ENCODE measurements at regions not wholly inside any gene's neighbourhood (a gene's known extent, or its start where the extent isn't known, plus 50 kb on each side); places are given as distances from the start of the nearest gene placed in this dataset.
"Not testable (repeated sequence)": the region's sequence is repeated elsewhere in the genome, so short reads cannot be mapped to it uniquely, and the experiment has no call there.

- no peak for DNase-seq (ENCODE audit: low read depth, low spot score)
- Mint-ChIP-seq H3K4me1 (no peaks in the 10 kb centered on the region), H3K9me3 (peaks cover 13% of the 10 kb centered on the region), H3K36me3 (ENCODE audit: low read depth) (peaks cover 8% of the 10 kb centered on the region), H3K4me3 (no peak overlapping the region), H3K27me3 (ENCODE audit: low read depth) (no peaks in the 10 kb centered on the region), H3K27ac (ENCODE audit: unreplicated experiment) (no peak overlapping the region)
- TF ChIP-seq CTCF (conservative IDR thresholded peaks at IDR 0.05), result no peak
Measured at GRCh38 chrX:92213786-92214185, 434.6 kb downstream of the PCDH11X start.

DNA sequence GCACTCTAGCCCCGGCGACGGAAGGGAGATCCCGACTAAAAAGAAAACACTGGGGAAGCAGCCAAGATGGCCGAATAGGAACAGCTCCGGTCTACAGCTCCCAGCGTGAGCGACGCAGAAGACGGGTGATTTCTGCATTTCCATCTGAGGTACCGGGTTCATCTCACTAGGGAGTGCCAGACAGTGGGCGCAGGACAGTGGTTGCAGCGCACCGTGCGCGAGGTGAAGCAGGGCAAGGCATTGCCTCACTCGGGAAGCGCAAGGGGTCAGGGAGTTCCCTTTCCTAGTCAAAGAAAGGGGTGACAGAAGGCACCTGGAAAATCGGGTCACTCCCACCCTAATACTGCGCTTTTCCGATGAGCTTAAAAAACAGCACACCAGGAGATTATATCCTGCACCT, 435.8 kb downstream of the PCDH11X start:
- peaks cover 13% of the 10 kb centered on the region for H3K9me3 Mint-ChIP-seq
- not testable (repeated sequence) for H3K27me3 Mint-ChIP-seq (ENCODE audit: low read depth); H3K4me1 Mint-ChIP-seq; H3K4me3 Mint-ChIP-seq; H3K36me3 Mint-ChIP-seq (ENCODE audit: low read depth); H3K27ac Mint-ChIP-seq (ENCODE audit: unreplicated experiment); DNase-seq (ENCODE audit: low read depth, low spot score)

DNA sequence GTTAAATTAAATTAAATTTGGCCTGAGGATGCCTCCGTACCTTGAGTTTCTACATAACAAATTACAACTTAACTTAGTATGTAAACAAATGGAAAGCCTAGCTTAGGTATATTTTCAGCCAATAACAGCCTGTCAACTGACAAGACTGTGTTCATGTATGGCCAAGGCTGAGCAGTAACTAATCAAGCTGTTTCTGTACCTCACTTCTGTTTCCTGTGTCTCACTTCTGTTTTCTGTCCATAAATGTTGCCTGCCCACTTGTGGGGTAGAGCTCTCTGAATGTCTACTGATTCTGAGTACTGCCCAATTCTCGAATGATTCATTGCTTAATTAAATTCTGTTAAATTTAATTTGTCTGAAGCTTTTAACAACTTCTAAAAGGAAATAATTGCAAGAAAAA, 445.2 kb downstream of the PCDH11X start:
- TF ChIP-seq CTCF (conservative IDR thresholded peaks at IDR 0.05), result no peak
- no peaks in the 10 kb centered on the region for H3K4me1 Mint-ChIP-seq
- H3K9me3 Mint-ChIP-seq, result no peaks in the 10 kb centered on the region
- no peak overlapping the region for H3K27ac Mint-ChIP-seq (ENCODE audit: unreplicated experiment)
- H3K36me3 Mint-ChIP-seq (ENCODE audit: low read depth), result peaks cover 3% of the 10 kb centered on the region
- H3K27me3 Mint-ChIP-seq (ENCODE audit: low read depth), result no peaks in the 10 kb centered on the region
- no peak overlapping the region for H3K4me3 Mint-ChIP-seq
- DNase-seq (ENCODE audit: low read depth, low spot score), result no peak

DNA sequence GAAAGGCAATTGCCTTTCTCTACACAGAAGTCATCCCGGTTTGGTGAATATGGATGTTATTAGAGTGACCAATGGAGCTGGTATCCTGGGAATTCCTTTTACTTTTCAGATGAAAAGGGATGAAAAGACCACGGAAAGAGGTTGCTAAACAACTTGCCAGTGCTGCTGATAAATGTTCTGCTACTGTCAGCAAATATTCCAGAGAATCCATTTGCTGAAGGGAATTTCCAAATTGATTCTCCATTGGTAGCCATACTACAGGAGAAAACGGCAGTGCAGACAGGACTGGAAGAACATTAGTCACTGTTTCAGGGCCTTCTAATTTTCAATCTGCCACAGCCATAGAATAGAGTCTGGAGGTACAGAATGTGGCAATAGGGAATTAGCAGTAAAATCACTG, 451.5 kb downstream of the PCDH11X start:
- H3K4me3 Mint-ChIP-seq, result no peak overlapping the region
- TF ChIP-seq CTCF (conservative IDR thresholded peaks at IDR 0.05), result no peak

DNA sequence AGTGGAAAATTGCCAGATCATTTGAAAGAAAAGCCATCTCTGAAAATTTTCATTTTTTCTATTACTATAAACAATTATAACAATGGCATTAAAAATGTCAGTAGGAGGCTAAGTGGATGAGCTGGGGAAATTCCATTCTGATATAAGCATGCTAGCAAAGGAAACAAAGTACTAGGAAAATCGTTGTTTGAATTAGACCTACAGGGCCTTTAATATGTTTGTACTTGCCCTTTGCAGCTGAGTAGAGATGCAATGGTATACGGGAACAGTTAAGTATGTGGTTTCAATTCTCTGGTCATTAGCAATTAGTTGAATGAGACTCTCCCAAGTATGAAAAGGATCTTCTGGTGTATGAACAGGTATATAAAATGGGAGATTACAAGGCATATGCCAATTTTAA, 452.2 kb downstream of the PCDH11X start:
- H3K27me3 Mint-ChIP-seq (ENCODE audit: low read depth), result no peaks in the 10 kb centered on the region

More for the DNA sequence above, 451.5 kb downstream of the PCDH11X start:
- no peaks in the 10 kb centered on the region for H3K36me3 Mint-ChIP-seq (ENCODE audit: low read depth)
- no peak overlapping the region for H3K27ac Mint-ChIP-seq (ENCODE audit: unreplicated experiment)
- no peaks in the 10 kb centered on the region for H3K4me1 Mint-ChIP-seq
- H3K27me3 Mint-ChIP-seq (ENCODE audit: low read depth), result no peaks in the 10 kb centered on the region
- no peaks in the 10 kb centered on the region for H3K9me3 Mint-ChIP-seq
- no peak for DNase-seq (ENCODE audit: low read depth, low spot score)

DNA sequence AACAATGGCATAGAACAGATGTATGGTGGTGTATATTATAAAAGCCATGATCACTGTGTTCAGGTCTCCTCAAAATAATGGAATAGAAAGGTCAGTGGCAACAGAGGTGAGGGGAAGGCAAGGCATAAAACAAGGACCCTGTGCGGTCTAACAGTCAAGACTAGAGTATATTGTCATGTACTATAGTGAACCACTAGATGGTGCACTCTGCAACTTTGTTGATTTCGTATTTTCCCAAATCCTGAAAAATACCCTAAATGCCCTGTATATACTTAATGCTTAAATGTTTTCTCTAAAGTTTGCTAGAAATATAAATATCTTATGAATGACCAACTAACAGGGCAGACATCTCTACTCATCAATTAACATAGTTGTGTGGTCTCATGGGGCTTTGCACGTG, 453.0 kb downstream of the PCDH11X start:
- H3K36me3 Mint-ChIP-seq (ENCODE audit: low read depth), result no peaks in the 10 kb centered on the region
- peak; percentile 71 for TF ChIP-seq CTCF (conservative IDR thresholded peaks at IDR 0.05)
- H3K9me3 Mint-ChIP-seq, result no peaks in the 10 kb centered on the region
- no peak overlapping the region for H3K27ac Mint-ChIP-seq (ENCODE audit: unreplicated experiment)
- peak; percentile 2 for DNase-seq (ENCODE audit: low read depth, low spot score)
- no peak overlapping the region for H3K4me3 Mint-ChIP-seq
- no peaks in the 10 kb centered on the region for H3K4me1 Mint-ChIP-seq
- H3K27me3 Mint-ChIP-seq (ENCODE audit: low read depth), result no peaks in the 10 kb centered on the region

More for the DNA sequence above, 452.2 kb downstream of the PCDH11X start:
- no peaks in the 10 kb centered on the region for H3K4me1 Mint-ChIP-seq
- H3K27ac Mint-ChIP-seq (ENCODE audit: unreplicated experiment), result no peak overlapping the region
- H3K36me3 Mint-ChIP-seq (ENCODE audit: low read depth), result no peaks in the 10 kb centered on the region
- TF ChIP-seq CTCF (conservative IDR thresholded peaks at IDR 0.05), result no peak
- no peaks in the 10 kb centered on the region for H3K9me3 Mint-ChIP-seq
- DNase-seq (ENCODE audit: low read depth, low spot score), result no peak
- no peak overlapping the region for H3K4me3 Mint-ChIP-seq

Measured in neural crest cell (in vitro differentiated cells).